GM18498 (cell line): ENCODE measurements at regions not wholly inside any gene's neighbourhood (a gene's known extent, or its start where the extent isn't known, plus 50 kb on each side); places are given as distances from the start of the nearest gene placed in this dataset.
A peak's percentile ranks its signal among the peaks of the same experiment; 100 is the strongest.

Source experiments
- ATAC-seq: cut with Tn5 transposase; IDR thresholded peaks from one replicate; pipeline ENCODE4 v1.9.1; 2021; ENCODE audit warnings: mild to moderate bottlenecking, moderate library complexity; ENCODE audit not compliant: unreplicated experiment

- no peak for ATAC-seq
These were observed 94.6 kb upstream of the SLC6A6 start for GRCh38 chr3:14307656-14308302.

- ATAC-seq = no peak
These were observed 90.7 kb upstream of the SLC6A6 start for GRCh38 chr3:14311729-14312128.

- no peak for ATAC-seq
These were observed 90.0 kb upstream of the SLC6A6 start for GRCh38 chr3:14312375-14312774.

- no peak for ATAC-seq
These were observed 85.3 kb upstream of the SLC6A6 start for GRCh38 chr3:14317057-14317553.

GRCh38 chr3:14318646-14319045, 83.8 kb upstream of the SLC6A6 start:
- ATAC-seq = no peak

GRCh38 chr3:14319654-14320182, 82.7 kb upstream of the SLC6A6 start:
- peak; percentile 97 for ATAC-seq

- ATAC-seq = no peak
These were observed 82.2 kb upstream of the SLC6A6 start for GRCh38 chr3:14320219-14320618.

GRCh38 chr3:14322001-14322400, 80.4 kb upstream of the SLC6A6 start:
- ATAC-seq = no peak

GRCh38 chr3:14322667-14323295, 79.6 kb upstream of the SLC6A6 start:
- ATAC-seq = no peak

- no peak for ATAC-seq
These were observed 78.8 kb upstream of the SLC6A6 start for GRCh38 chr3:14323401-14324223.

- ATAC-seq = no peak
These were observed 78.0 kb upstream of the SLC6A6 start for GRCh38 chr3:14324224-14324944.

- no peak for ATAC-seq
These were observed 74.0 kb upstream of the SLC6A6 start for GRCh38 chr3:14328422-14328821.

GRCh38 chr3:14329116-14329830, 73.1 kb upstream of the SLC6A6 start:
- no peak for ATAC-seq

- no peak for ATAC-seq
These were observed 72.6 kb upstream of the SLC6A6 start for GRCh38 chr3:14329842-14330241.

GRCh38 chr3:14330508-14330907, 71.9 kb upstream of the SLC6A6 start:
- no peak for ATAC-seq

GRCh38 chr3:14331251-14331650, 71.2 kb upstream of the SLC6A6 start:
- ATAC-seq = no peak

- no peak for ATAC-seq
These were observed 70.0 kb upstream of the SLC6A6 start for GRCh38 chr3:14332392-14332791.

GRCh38 chr3:14333215-14333614, 69.2 kb upstream of the SLC6A6 start:
- no peak for ATAC-seq

GRCh38 chr3:14333621-14334020, 68.8 kb upstream of the SLC6A6 start:
- ATAC-seq = no peak

- no peak for ATAC-seq
These were observed 68.3 kb upstream of the SLC6A6 start for GRCh38 chr3:14334136-14334535.
